Hypothalamus (tissue), 51 donors: ENCODE measurements at regions not wholly inside any gene's neighbourhood (a gene's known extent, or its start where the extent isn't known, plus 50 kb on each side); places are given as distances from the start of the nearest gene placed in this dataset.

Experiments used
- DNase-seq, 51 donors: peaks; one replicate each; lab custom pipeline; 2025; lab: John Stamatoyannopoulos, UW

DNA sequence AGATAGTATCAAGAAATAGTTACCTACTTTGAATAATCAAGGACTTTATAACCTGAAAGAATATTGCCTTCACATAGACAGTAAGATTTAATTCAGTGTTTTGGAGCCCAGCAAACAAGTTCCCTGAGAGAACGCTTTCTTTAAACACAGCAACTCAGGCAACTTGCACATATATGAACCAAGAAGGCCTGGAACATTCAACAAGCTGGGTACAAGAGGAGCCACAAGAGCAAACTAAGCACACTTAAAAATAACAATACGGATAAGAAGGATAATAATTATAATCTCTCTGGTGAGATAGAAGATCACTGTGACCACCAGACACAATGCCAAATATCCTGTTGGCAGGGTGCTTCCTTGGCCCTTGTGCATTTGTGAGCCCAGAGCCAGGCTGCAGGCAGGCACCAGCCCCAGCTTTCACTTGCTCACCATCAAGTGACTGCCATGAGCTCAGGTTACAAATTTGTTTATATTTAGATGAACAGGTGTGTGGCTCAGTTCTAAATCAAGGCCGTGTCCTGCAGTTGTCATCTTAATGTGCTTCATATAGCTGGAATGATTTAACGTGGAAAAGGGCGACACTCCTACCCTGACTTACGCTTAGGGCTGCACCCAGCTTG is 446.6 kb downstream of the IRS1 start:
- no peak for DNase-seq

DNA sequence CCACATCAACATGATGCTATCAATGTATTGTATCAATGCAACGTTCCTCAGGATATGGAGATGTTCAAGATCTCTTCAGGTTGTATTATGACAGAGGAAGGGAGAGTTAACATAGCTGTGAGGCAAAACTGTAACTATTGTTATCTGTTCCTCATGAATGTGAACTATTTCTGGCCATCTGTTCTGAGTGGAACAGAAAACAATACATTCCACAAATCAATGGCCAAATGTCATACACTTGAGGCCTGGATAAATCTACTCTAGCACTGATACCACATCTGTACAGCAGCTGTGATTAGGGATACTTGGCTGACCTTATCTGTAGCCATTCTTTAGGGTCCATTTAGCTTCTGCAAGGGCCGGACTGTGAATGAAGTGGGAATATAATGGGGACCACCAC is 447.9 kb downstream of the IRS1 start:
- no peak for DNase-seq

DNA sequence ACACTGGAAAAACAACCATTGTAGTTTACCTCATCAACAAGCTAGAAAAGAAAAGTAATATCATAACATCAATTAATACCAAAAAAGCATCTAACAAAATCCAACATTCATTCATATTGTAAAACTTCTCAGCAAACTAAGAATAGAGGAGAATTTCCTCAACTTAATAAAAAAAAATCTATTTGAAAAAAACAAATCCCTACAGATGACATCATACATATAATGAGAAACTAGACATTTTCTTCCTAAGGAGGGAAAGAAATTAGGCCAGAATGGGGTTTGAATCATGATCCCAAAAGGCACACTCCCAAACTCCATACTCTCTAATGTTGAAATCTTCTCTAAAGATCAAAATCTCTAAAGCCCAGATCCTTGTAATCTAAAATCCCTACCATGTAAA is 460.0 kb downstream of the IRS1 start:
- DNase-seq: no peak

DNA sequence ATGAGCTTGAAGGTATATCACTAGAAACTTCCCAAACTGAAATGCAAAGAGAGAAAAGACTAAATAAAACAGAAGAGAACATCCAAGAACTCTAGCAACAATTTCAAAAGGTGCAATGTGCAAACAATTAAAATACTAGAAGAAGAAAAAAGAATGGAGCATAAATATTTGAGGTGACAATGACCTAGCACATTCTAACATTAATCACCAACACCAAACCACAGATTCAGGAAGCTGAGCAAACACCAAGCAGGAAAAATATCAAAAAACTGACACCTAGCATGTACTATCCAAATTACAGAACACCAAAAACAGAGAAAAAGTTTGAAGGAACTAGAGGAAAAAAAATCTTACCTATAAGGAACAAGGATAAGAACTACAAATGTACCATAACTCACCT is 460.8 kb downstream of the IRS1 start:
- no peak for DNase-seq

DNA sequence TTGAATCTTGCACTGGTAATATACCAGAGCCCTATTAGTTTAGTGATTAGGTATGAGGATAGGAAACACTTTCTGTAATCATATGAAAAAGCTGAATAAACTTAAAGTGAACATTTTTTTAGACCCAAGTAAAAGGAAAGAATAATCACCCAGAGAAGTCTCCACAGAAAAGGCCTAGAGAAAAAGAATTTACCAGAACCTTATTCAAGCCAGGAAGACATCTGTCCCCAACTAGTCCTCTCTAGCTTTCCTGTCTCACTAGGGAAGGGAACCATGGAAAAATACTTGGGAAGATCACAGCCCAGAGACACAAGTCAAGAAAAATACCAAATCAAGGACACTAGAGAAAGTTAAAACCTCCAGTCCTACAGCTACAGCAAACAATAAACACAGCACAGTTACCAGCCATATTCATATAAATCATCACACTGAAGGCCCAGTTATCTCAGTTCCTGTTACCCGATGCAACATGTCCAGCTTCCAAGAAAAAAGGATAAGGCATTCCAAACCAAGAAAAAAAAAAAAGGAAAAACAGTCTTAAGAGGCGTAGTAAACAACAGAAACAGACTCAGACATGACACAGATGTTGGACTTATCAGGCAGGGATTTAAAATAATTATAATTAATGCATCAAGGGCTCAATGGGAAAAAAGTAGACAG is 461.5 kb downstream of the IRS1 start:
- DNase-seq: no peak

DNA sequence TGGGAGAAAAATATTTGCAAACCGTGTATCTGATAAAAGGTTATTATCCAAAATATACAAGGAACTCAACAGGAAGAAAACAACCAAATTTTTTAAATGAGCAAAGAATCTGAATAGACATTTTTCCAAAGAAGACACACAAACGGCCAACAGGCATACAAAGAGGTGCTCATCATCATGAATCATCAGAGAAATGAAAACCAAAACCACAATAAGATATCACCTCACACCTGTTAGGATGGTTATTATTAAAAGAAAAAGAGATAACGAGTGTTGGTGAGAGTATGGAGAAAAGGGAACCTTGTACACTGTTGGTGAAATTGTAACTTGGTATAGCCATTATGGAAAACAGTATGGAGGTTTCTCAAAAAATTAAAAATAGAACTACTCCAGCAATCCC is 463.3 kb downstream of the IRS1 start:
- no peak for DNase-seq

DNA sequence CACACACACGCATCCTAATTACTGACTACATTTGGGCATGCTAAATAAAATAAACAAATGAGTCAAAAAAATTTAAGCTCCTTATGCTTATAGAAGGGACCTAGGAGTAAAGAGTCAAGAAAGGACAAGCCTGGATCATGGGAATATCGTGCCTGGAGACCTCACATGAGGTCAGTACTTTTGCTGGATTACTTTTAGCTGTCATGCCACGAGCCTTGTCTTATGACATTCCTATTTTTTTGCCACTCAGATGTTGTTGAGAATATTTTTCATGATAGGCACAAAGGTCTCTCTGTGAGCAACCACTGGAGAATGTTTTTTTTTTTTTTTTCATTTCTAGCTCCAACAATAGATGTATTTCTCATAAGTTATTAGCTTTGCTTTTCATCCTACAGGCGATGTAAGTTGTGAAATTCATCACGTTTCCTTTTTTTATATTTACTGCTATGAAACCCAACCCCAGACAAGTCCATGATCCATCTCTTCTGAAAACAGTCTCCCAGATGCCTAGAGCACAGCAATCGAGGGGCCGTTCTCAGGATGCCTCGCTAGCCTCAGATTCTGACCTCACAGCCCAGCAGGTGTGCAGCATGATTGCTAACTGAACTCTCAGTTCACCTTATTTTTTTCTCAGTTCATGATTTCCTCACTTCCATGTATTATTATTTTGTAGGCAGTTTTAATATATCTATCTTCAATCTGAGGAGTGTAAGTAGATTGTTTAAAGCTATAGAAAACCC is 464.5 kb downstream of the IRS1 start:
- DNase-seq: no peak

DNA sequence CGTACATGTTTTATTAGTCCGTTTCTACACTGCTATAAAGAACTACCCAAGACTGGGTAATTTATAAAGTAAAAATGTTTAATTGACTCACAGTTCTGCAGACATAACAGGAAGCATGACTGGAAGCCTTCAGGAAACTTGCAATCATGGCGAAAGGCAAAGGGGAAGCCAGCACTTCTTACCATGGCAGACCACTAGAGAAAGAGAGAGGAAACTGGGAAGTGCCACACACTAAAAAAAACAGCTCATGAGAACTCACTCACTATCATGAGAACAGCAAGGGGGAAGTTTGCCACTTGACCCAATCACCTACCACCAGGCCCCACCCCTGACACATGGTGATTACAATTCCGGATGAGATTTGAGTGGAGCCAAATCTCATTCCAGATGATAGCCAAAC is 466.2 kb downstream of the IRS1 start:
- no peak for DNase-seq

DNA sequence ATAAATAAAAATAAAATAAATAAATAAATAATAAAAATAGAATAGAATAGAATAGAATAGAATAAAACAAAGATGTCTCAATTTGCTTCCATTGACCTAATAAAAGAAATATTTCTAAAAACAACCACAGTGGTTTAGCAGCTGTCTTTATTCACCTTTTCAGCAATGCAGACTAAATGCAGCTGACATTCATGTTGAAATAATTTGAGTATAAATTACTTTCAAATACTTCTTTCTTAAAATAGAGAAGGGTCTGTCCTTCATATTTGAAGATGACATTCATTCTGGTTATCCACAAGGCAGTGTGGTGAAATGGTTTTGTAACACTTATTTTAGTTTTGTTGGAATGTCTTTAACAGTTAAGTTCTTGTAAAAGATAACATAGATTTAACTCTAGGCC is 469.4 kb downstream of the IRS1 start:
- DNase-seq: no peak

DNA sequence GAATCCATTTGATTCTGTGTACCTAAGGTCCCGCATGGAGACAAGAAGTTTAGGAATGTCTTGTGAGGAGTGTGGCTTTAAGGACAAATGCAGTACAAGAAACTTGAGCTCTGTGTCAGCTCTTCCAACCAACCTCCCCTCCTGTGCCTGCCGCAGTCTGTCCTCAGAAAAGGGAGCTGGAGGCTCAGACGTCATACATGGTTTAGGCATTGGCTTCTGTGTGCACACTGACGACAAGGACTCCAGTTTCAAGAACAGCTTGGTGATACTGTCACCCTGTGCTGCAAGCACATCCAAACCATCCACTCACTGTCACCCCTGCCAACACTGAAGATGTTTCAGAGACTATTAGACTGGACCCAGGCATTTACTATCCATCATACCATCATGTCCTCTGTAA is 470.4 kb downstream of the IRS1 start:
- no peak for DNase-seq

DNA sequence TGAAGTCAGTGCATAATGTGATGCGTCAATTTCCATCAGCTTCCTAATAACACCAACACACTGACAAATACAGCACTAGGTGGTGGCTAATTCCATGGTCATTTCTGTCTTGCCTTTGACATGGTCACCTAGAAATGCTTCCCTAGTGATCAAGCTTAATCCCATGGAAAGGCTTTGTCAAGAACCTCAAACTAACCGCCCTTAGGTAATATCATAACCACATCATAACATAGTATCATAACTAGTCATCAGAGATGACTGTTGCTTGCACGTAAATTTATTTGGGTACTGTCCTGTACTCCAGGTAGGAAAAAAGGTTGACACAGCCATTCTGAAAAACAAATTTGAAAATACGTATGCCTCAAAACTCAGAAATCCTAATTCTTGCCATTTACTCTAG is 471.8 kb downstream of the IRS1 start:
- no peak for DNase-seq

DNA sequence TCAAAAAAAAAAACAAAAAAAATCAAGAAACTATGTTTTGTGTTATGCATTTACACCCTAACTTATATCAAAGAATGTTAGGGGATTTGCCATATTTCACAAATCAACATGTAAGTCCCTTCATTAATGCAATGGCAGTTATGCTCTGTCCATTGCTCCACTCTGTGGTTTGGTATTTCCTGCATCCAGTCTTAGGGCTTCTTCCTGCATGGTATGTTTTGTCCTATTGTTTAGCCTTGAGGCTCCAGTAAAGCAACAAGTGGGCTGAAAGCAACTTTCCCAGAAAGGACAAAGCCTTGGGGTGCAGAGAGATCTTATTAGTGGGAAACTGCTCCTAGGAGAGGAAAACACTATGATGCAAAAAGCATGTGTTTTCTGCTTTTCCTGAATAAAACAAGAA is 474.1 kb downstream of the IRS1 start:
- DNase-seq: no peak

DNA sequence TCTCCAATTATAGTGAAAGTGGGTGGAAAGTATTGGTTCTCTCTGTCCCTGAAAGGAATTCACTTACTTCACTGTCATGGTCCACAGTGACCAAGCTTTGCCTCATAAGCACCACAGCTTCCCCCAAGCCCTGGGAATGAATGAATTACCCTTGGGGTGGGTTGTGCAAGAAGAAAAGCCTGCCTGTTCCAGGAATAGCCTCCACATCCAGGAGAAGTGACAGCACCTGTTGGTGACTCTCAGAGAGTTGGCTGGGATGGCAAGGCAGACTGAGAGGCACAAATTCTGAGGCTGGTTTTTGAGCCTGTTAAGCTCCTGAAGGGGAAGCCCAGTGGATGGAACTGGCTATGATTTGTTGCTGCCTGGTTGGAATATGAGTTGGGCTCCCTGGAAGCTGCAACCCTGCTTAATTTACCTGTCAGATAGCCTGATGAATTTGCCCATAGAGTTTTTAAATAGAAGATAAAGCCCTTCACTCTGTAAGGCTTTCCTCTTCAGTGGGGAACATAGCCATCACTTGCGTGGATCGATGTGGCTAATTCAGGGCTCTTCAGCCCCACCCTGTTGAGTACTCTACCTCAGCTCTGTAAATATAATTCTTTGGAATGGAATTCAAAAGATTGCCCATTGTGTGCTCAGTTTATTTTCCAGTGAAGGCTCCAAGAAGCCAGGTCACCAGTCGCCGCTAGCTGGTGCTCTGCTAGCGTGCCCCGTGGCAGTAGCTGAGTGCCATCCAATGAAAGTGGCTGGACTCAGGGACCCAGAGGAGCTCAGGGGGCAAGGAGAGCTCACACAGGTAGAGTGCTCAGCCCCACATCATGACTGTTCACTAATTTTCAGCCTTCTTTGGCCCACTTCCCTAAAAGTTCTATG is 479.3 kb downstream of the IRS1 start:
- no peak for DNase-seq

DNA sequence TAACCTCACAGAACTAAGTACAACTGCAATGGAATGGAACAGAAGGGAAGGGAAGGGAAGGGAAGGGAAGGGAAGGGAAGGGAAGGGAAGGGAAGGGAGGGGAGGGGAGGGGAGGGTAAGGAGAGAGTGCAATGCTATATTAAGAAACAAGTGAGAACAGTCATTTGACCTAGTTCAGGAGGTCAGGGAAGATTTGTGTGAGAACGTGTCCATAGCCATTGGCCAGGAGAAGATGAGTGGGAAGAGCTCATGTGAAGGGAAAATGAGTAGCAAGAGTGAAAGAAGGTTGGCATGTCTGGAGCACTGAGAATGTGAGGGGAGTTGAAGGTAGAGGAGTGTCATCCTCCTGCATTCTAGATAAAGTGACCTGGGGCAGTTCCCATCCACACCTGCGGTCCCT is 481.6 kb downstream of the IRS1 start:
- no peak for DNase-seq

DNA sequence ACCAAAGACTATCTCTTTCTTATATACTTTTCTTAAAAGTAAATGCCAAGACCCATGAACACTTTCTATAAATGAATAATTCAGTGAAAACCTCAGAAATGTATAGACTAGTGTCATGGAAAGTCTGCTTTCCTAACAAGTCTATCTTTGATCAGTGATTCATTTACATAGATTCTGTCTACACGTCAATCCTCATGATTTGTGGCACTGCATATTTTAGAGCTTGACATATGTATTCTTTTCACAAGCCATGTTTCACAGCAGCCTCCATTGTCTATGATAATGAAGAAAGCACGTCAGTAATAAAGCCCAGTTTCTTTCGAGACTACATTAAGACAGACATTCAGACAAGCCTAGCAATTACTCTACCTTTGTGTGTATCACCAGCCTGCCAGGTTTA is 486.6 kb downstream of the IRS1 start:
- no peak for DNase-seq

DNA sequence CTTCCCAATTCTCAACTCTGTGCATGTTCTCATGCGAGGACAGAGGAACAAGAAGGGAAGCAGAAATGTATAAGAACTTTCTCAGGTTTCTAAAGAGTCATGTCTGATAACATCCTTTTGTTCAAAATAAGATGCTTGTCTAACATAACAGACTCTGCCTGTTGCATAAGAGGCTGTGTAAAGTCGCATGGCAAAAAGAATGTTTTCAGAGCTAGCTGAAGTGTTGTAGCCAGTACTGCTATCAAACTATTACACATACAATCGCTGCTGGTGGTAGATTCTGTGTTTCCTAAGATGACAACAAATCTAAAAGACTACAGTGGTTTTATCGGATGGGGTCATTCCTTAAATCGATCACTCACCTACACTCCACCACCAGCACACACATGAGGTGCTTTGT is 487.5 kb downstream of the IRS1 start:
- no peak for DNase-seq

DNA sequence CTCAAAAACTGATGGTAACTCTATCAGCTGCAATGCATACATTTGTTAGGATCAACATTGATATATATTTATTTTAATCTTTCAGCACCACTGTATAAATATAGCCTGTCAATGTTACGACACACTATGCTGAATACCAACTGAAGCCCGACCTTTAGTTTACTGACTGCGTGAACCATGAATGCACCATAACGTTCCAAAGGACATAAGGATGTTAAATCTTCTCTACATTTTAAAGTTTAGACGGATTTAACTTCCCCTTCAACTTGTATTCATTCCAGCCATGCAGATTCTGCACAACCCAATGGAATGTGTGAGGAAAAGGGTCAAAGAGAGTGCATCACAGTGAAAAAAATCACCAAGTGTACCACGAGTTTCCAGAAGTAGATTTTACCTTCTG is 489.5 kb downstream of the IRS1 start:
- no peak for DNase-seq

DNA sequence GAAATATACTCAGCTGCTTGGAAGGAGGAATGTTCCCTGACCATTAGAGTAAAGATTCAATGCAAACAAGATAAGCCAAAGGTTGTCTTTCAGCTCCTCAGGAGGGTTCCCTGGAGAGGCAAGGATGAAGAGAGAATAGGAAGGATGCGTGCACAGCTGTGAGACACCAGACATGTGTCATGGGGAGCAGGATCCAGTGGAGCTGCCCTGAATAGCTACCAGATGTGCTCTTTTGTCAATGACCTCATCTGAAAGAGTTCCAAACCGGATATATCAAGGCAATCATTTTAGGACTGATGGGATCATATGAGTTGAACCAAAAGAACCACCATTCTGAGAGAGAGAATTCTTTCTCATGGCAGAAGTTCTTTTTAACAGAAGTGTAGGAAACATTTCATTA is 490.6 kb downstream of the IRS1 start:
- DNase-seq: no peak

DNA sequence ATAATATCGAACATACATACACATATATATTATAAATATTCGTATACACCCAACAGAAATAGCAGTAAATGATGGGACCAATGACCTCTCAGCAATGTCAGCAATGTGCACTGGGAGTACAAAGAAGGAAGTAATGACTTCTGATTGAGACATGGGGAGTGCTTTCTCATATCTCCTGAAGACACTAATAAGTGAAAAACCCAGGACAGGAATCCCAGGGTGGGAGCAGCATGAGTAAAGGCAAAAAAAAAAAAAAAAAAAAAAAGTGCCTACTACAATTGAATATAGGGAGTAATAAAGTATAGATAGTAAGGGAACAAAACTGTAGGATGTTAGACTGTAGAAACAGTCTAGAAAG is 491.3 kb downstream of the IRS1 start:
- no peak for DNase-seq

DNA sequence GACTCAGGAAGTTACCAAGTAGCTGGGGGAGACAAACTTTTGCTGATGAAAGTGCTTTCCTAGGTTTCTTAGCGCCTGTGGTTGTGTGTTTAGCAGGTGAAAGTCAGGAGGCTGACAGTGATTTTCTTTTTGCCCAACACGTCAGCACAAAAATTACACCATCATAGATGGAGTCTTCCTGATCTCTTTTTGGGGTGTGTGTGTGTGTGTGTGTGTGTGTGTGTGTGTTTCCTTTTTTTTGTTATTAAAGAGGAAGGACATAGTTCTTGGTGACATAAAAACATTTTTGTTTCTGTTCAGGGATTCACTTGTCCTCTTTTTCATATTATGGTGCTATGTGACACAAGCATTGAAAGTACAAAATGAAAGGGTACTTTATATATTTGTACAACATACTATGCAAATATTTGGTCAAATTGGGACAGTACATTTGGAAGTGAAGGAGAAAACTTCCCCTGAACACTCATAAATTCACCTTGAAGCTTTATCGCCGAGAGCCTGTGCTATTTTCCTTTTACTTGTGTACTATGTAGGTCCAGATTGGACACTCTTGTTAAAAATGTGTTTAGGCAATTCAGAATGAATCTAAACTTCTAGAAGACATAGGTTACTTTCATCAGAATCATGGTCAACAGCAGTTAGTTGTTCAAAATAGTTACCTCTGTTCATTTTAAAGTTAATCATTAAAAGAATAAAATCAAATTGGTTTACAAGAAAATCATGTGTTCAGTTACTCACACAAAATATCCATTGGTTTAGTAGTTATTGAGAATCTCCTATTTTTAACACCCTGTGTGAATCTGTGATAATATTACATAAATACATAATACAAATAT is 491.9 kb downstream of the IRS1 start:
- DNase-seq: no peak

DNA sequence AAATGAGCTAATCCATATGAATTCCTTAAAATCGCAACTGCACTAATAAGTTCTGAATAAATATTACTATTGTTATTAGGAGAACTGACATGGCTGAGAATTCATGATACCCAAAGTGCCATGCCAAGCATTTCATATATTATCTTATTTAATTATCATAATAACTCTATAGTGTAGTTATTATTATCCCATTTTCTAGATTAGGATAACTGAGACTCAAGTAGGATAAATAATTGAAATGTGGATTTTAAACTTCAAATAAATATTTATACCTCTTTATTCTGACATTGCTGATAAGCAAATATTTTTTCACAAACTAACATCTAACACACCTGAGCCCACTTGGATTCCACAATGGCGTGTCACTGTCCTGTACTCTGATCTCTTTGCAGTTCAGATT is 492.7 kb downstream of the IRS1 start:
- no peak for DNase-seq
